ENCODE measurements at regions not wholly inside any gene's neighbourhood (a gene's known extent, or its start where the extent isn't known, plus 50 kb on each side); places are given as distances from the start of the nearest gene placed in this dataset.
A peak's percentile ranks its signal among the peaks of the same experiment; 100 is the strongest.

GRCh38 chr5:164501344-164501743 is 995.9 kb downstream of the MAT2B start:
- Histone ChIP-seq H2AFZ (ENCODE audit: low read length) (no peak overlapping the region), H3K9me3 (ENCODE audit: low read length) (no peaks in the 10 kb centered on the region), H3K27ac (ENCODE audit: low read depth, low read length, poor library complexity, severe bottlenecking) (no peak overlapping the region), H3K79me2 (ENCODE audit: insufficient read depth, low read depth, low read length) (no peaks in the 10 kb centered on the region), H3K4me3 (ENCODE audit: low read depth, low read length, poor library complexity, severe bottlenecking) (no peak overlapping the region), H3K36me3 (ENCODE audit: insufficient read depth, low read length) (no peaks in the 10 kb centered on the region), H4K20me1 (ENCODE audit: insufficient read depth, low read length) (no peaks in the 10 kb centered on the region), H3K9me2 (ENCODE audit: insufficient read depth, low read length) (no peaks in the 10 kb centered on the region), H3K4me1 (ENCODE audit: insufficient read depth, low read length, poor library complexity, severe bottlenecking) (no peaks in the 10 kb centered on the region), H3K4me2 (ENCODE audit: low read length) (no peak overlapping the region)
- CTCF ChIA-PET (ENCODE audit: unreplicated experiment) = no interaction called here
- POLR2A ChIA-PET = no interaction called here
- intact Hi-C loops (cut with micrococcal nuclease; ENCODE audit: unreplicated experiment) = no loop called here
- BruUV-seq (replicated peaks) = no TSS peak
- DNase-seq (ENCODE audit: low spot score) = no peak
- TF ChIP-seq EZH2phosphoT487 (IDR thresholded peaks at IDR 0.05; ENCODE audit: borderline replicate concordance, low read depth, low read length) (no peak), CTCF (conservative IDR thresholded peaks at IDR 0.05; ENCODE audit: low read length) (no peak)

GRCh38 chr5:164504141-164504772 is 998.8 kb downstream of the MAT2B start:
- intact Hi-C loops (cut with micrococcal nuclease; ENCODE audit: unreplicated experiment) = loop anchor here (1.0 kb wide), 3 partner anchors 491 to 940 kb away; no protein-coding TSS in a partner anchor
- H3K27ac ChIP-seq (ENCODE audit: low read depth, low read length, poor library complexity, severe bottlenecking) = no peak overlapping the region
- no peak overlapping the region for H3K4me2 ChIP-seq (ENCODE audit: low read length)
- H4K20me1 ChIP-seq (ENCODE audit: insufficient read depth, low read length) = no peaks in the 10 kb centered on the region
- DNase-seq (ENCODE audit: low spot score) = peak; percentile 55
- H3K4me1 ChIP-seq (ENCODE audit: insufficient read depth, low read length, poor library complexity, severe bottlenecking) = no peaks in the 10 kb centered on the region
- H3K9me2 ChIP-seq (ENCODE audit: insufficient read depth, low read length) = no peaks in the 10 kb centered on the region
- no peak overlapping the region for H2AFZ ChIP-seq (ENCODE audit: low read length)
- TF ChIP-seq CTCF (conservative IDR thresholded peaks at IDR 0.05; ENCODE audit: low read length) (peak; percentile 86), EZH2phosphoT487 (IDR thresholded peaks at IDR 0.05; ENCODE audit: borderline replicate concordance, low read depth, low read length) (no peak)
- H3K36me3 ChIP-seq (ENCODE audit: insufficient read depth, low read length) = no peaks in the 10 kb centered on the region
- no peaks in the 10 kb centered on the region for H3K9me3 ChIP-seq (ENCODE audit: low read length)
- CTCF ChIA-PET (ENCODE audit: unreplicated experiment) = no interaction called here
- POLR2A ChIA-PET = interaction anchor here (0.6 to 0.7 kb wide), 5 partner anchors 496 to 792 kb away, joined by 3 to 4 read pairs (median 3); no protein-coding TSS in a partner anchor
- no peaks in the 10 kb centered on the region for H3K79me2 ChIP-seq (ENCODE audit: insufficient read depth, low read depth, low read length)
- BruUV-seq (replicated peaks) = no TSS peak
- no peak overlapping the region for H3K4me3 ChIP-seq (ENCODE audit: low read depth, low read length, poor library complexity, severe bottlenecking)

GRCh38 chr5:164505791-164506190 is 1000.4 kb downstream of the MAT2B start:
- POLR2A ChIA-PET = interaction anchor here (0.6 kb wide), 1 partner anchor 591 kb away, joined by 3 read pairs; no protein-coding TSS in a partner anchor

More at GRCh38 chr5:164505791-164506190, 1000.4 kb downstream of the MAT2B start:
- intact Hi-C loops (cut with micrococcal nuclease; ENCODE audit: unreplicated experiment) = no loop called here
- Histone ChIP-seq H2AFZ (ENCODE audit: low read length) (no peak overlapping the region), H3K4me3 (ENCODE audit: low read depth, low read length, poor library complexity, severe bottlenecking) (no peak overlapping the region), H3K27ac (ENCODE audit: low read depth, low read length, poor library complexity, severe bottlenecking) (no peak overlapping the region), H4K20me1 (ENCODE audit: insufficient read depth, low read length) (no peaks in the 10 kb centered on the region), H3K9me3 (ENCODE audit: low read length) (no peaks in the 10 kb centered on the region), H3K79me2 (ENCODE audit: insufficient read depth, low read depth, low read length) (no peaks in the 10 kb centered on the region), H3K4me2 (ENCODE audit: low read length) (no peak overlapping the region), H3K36me3 (ENCODE audit: insufficient read depth, low read length) (no peaks in the 10 kb centered on the region), H3K4me1 (ENCODE audit: insufficient read depth, low read length, poor library complexity, severe bottlenecking) (no peaks in the 10 kb centered on the region), H3K9me2 (ENCODE audit: insufficient read depth, low read length) (no peaks in the 10 kb centered on the region)
- CTCF ChIA-PET (ENCODE audit: unreplicated experiment) = no interaction called here
- no peak for TF ChIP-seq EZH2phosphoT487 (IDR thresholded peaks at IDR 0.05; ENCODE audit: borderline replicate concordance, low read depth, low read length)
- TF ChIP-seq CTCF (conservative IDR thresholded peaks at IDR 0.05; ENCODE audit: low read length) = no peak
- no TSS peak for BruUV-seq (replicated peaks)
- no peak for DNase-seq (ENCODE audit: low spot score)
